Neural cell (in vitro differentiated cells): ENCODE measurements at regions not wholly inside any gene's neighbourhood (a gene's known extent, or its start where the extent isn't known, plus 50 kb on each side); places are given as distances from the start of the nearest gene placed in this dataset.

Experiments used
- H2AFZ ChIP-seq: fragments of 200-600, 300-800 bp; sonication (generic), shearing (Covaris generic); 2 replicates; pipeline ENCODE4 v1.6.0; 2014; ENCODE audit warnings: low read depth, mild to moderate bottlenecking, antibody characterized with exemption, low read length, moderate library complexity
- H3F3A ChIP-seq: fragments of 200-600 bp; shearing (Covaris generic); 2 replicates; pipeline ENCODE4 v1.6.1; 2016; ENCODE audit warnings: mild to moderate bottlenecking, moderate library complexity, mixed read lengths, antibody characterized with exemption, low read length; ENCODE audit not compliant: insufficient read depth, poor library complexity, severe bottlenecking
- H3K27ac ChIP-seq: fragments of 200-600, 300-800 bp; sonication (generic), shearing (Covaris generic); 2 replicates; pipeline ENCODE4 v1.5.1; 2014; ENCODE audit warnings: mild to moderate bottlenecking, low read length, moderate library complexity
- H3K27me3 ChIP-seq: fragments of 300-800, 200-600 bp; sonication (generic), shearing (Covaris generic); 2 replicates; pipeline ENCODE4 v1.6.0; 2014; ENCODE audit warnings: mild to moderate bottlenecking, low read depth, low read length, moderate library complexity; ENCODE audit not compliant: insufficient read depth
- H3K36me3 ChIP-seq: fragments of 300-800, 200-600 bp; sonication (generic), shearing (Covaris generic); 2 replicates; pipeline ENCODE4 v1.5.1; 2014; ENCODE audit warnings: mild to moderate bottlenecking, antibody characterized with exemption, low read length, moderate library complexity; ENCODE audit not compliant: insufficient read depth
- H3K4me2 ChIP-seq: fragments of 300-800, 200-600 bp; sonication (generic), shearing (Covaris generic); 2 replicates; pipeline ENCODE4 v1.6.0; 2014; ENCODE audit warnings: mild to moderate bottlenecking, low read length
- H3K4me3 ChIP-seq: fragments of 300-800, 200-600 bp; sonication (generic), shearing (Covaris generic); 2 replicates; pipeline ENCODE4 v1.5.1; 2014; ENCODE audit warnings: mild to moderate bottlenecking, low read length, moderate library complexity
- H3K79me2 ChIP-seq: fragments of 200-600 bp; shearing (Covaris generic); replicated peaks from 2 replicates; pipeline ENCODE4 v1.6.0; 2014; ENCODE audit warnings: mild to moderate bottlenecking, low read length, moderate library complexity; ENCODE audit not compliant: insufficient read depth
- H3K9ac ChIP-seq: fragments of 300-800, 200-600 bp; sonication (generic), shearing (Covaris generic); 2 replicates; pipeline ENCODE4 v1.6.1; 2016; ENCODE audit warnings: mild to moderate bottlenecking, low read length, mixed read lengths
- H3K9me2 ChIP-seq: fragments of 200-600 bp; shearing (Covaris generic); 2 replicates; pipeline ENCODE4 v1.6.1; 2016; ENCODE audit warnings: mild to moderate bottlenecking, low read length, mixed read lengths; ENCODE audit not compliant: insufficient read depth
- H3K9me3 ChIP-seq: fragments of 200-600, 300-800 bp; sonication (generic), shearing (Covaris generic); 2 replicates; pipeline ENCODE4 v1.6.1; 2016; ENCODE audit warnings: mild to moderate bottlenecking, mixed run types, low read length, moderate library complexity, mixed read lengths
- H4K20me1 ChIP-seq: fragments of 200-600 bp; shearing (Covaris generic); 2 replicates; pipeline ENCODE4 v1.6.1; 2016; ENCODE audit warnings: mild to moderate bottlenecking, mixed run types; ENCODE audit not compliant: insufficient read depth
- CTCF ChIP-seq: fragments of 450-650 bp; IDR thresholded peaks from 2 replicates; pipeline ENCODE4 v1.5.1; 2014; ENCODE audit warnings: antibody characterized with exemption, mild to moderate bottlenecking, moderate library complexity; ENCODE audit not compliant: poor library complexity, severe bottlenecking
- EP300 ChIP-seq: fragments of 450-650 bp; conservative IDR thresholded peaks from 2 replicates; pipeline ENCODE4 v1.6.1; 2014; ENCODE audit warnings: antibody characterized with exemption, mild to moderate bottlenecking, moderate library complexity; ENCODE audit not compliant: poor library complexity, severe bottlenecking
- EZH2 ChIP-seq: fragments of 200-600, 300-800 bp; shearing (Covaris generic), sonication (generic); IDR thresholded peaks from 2 replicates; pipeline ENCODE4 v1.6.1; 2014; ENCODE audit warnings: antibody characterized with exemption, low read length, borderline replicate concordance, mild to moderate bottlenecking; ENCODE audit not compliant: insufficient read depth, poor library complexity, severe bottlenecking
- MXI1 ChIP-seq: fragments of 450-650 bp; conservative IDR thresholded peaks from 2 replicates; pipeline ENCODE4 v1.6.1; 2014; ENCODE audit warnings: antibody characterized with exemption, mild to moderate bottlenecking; ENCODE audit not compliant: poor library complexity, severe bottlenecking
- POLR2AphosphoS5 ChIP-seq: IDR thresholded peaks from 2 replicates; pipeline ENCODE4 v1.6.1; 2012
- RAD21 ChIP-seq: fragments of 450-650 bp; conservative IDR thresholded peaks from 2 replicates; pipeline ENCODE4 v1.6.1; 2014; ENCODE audit warnings: antibody characterized with exemption, mild to moderate bottlenecking, moderate library complexity
- REST ChIP-seq: IDR thresholded peaks from 2 replicates; pipeline ENCODE4 v1.6.1; 2012; ENCODE audit warnings: borderline replicate concordance
- SMC3 ChIP-seq: fragments of 450-650 bp; conservative IDR thresholded peaks from 2 replicates; pipeline ENCODE4 v1.6.1; 2014; ENCODE audit warnings: antibody characterized with exemption, mild to moderate bottlenecking, moderate library complexity; ENCODE audit not compliant: poor library complexity
- TAF1 ChIP-seq: IDR thresholded peaks from 2 replicates; pipeline ENCODE4 v1.6.1; 2012; ENCODE audit warnings: low read depth

GRCh38 chrX:149312988-149313387 lies 192.1 kb downstream of the IDS start:
- H3K27me3 ChIP-seq: no peaks in the 10 kb centered on the region

GRCh38 chrX:149312097-149312496 lies 193.0 kb downstream of the IDS start:
- no peaks in the 10 kb centered on the region for H3K9me2 ChIP-seq
- no peaks in the 10 kb centered on the region for H3K79me2 ChIP-seq
- no peaks in the 10 kb centered on the region for H3F3A ChIP-seq
- H3K27ac ChIP-seq: no peak overlapping the region
- no peaks in the 10 kb centered on the region for H4K20me1 ChIP-seq
- H3K36me3 ChIP-seq: no peaks in the 10 kb centered on the region
- no peak overlapping the region for H3K4me2 ChIP-seq
- TF ChIP-seq SMC3 (no peak), TAF1 (no peak), POLR2AphosphoS5 (no peak), REST (no peak), MXI1 (no peak), CTCF (no peak), EP300 (no peak), RAD21 (no peak), EZH2 (no peak)
- no peaks in the 10 kb centered on the region for H3K9me3 ChIP-seq
- H3K27me3 ChIP-seq: no peaks in the 10 kb centered on the region
- no peak overlapping the region for H2AFZ ChIP-seq
- H3K4me3 ChIP-seq: no peak overlapping the region
- no peak overlapping the region for H3K9ac ChIP-seq

More at GRCh38 chrX:149312988-149313387, 192.1 kb downstream of the IDS start:
- H2AFZ ChIP-seq: no peak overlapping the region
- TF ChIP-seq RAD21 (no peak), POLR2AphosphoS5 (no peak), TAF1 (no peak), SMC3 (no peak)
- H4K20me1 ChIP-seq: no peaks in the 10 kb centered on the region
- H3K9me3 ChIP-seq: no peaks in the 10 kb centered on the region
- no peaks in the 10 kb centered on the region for H3K79me2 ChIP-seq
- no peak overlapping the region for H3K4me3 ChIP-seq
- no peak overlapping the region for H3K9ac ChIP-seq
- no peak overlapping the region for H3K4me2 ChIP-seq
- H3K27ac ChIP-seq: no peak overlapping the region
- no peaks in the 10 kb centered on the region for H3K36me3 ChIP-seq
- H3K9me2 ChIP-seq: no peaks in the 10 kb centered on the region
- no peaks in the 10 kb centered on the region for H3F3A ChIP-seq

- H3K27ac ChIP-seq: no peak overlapping the region
- no peak for TF ChIP-seq TAF1
- no peak for TF ChIP-seq MXI1
- TF ChIP-seq EZH2: no peak
- TF ChIP-seq SMC3: no peak
- H3F3A ChIP-seq: no peaks in the 10 kb centered on the region
- no peaks in the 10 kb centered on the region for H3K9me2 ChIP-seq
- H2AFZ ChIP-seq: no peak overlapping the region
- H3K9ac ChIP-seq: no peak overlapping the region
- no peaks in the 10 kb centered on the region for H3K9me3 ChIP-seq
- no peak overlapping the region for H3K4me2 ChIP-seq
- H3K79me2 ChIP-seq: no peaks in the 10 kb centered on the region
- H3K36me3 ChIP-seq: no peaks in the 10 kb centered on the region
- H3K4me3 ChIP-seq: no peak overlapping the region
- no peaks in the 10 kb centered on the region for H4K20me1 ChIP-seq
- no peaks in the 10 kb centered on the region for H3K27me3 ChIP-seq
Measured at GRCh38 chrX:149302705-149303104, 202.4 kb downstream of the IDS start.
